Muscle layer of colon (tissue), 2 donors: ENCODE measurements at regions not wholly inside any gene's neighbourhood (a gene's known extent, or its start where the extent isn't known, plus 50 kb on each side); places are given as distances from the start of the nearest gene placed in this dataset.
"Not testable (repeated sequence)": the region's sequence is repeated elsewhere in the genome, so short reads cannot be mapped to it uniquely, and the experiment has no call there.

ENCODE experiments used
- H3K27ac ChIP-seq: one replicate; pipeline ENCODE4 v1.7.0; 2013; ENCODE audit warnings: low read depth, mild to moderate bottlenecking, low read length, moderate library complexity
- H3K27me3 ChIP-seq, 2 donors: one replicate each; pipeline ENCODE4 v1.7.0; 2013; ENCODE audit warnings: low read length in 2 of 2, mild to moderate bottlenecking in 2 of 2; ENCODE audit not compliant: insufficient read depth in 2 of 2, control insufficient read depth in 1 of 2
- H3K36me3 ChIP-seq: one replicate; pipeline ENCODE4 v1.7.0; 2013; ENCODE audit warnings: mild to moderate bottlenecking, low read length; ENCODE audit not compliant: insufficient read depth
- H3K4me1 ChIP-seq: one replicate; pipeline ENCODE4 v1.7.0; 2013; ENCODE audit warnings: mild to moderate bottlenecking, low read length; ENCODE audit not compliant: insufficient read depth
- H3K4me3 ChIP-seq, 2 donors: one replicate each; pipeline ENCODE4 v1.7.0; 2013; ENCODE audit warnings: low read length in 2 of 2, low read depth in 1 of 2, mild to moderate bottlenecking in 1 of 2, moderate library complexity in 1 of 2
- H3K9ac ChIP-seq: one replicate; pipeline ENCODE4 v1.7.0; 2013; ENCODE audit warnings: low read length
- H3K9me3 ChIP-seq: one replicate; pipeline ENCODE4 v1.7.0; 2013; ENCODE audit warnings: mild to moderate bottlenecking, low read length
- donor health status: abdominal sarcoma.
- donor health status: Adenocarcinoma of cecum.

- H3K4me1 ChIP-seq = no peaks in the 10 kb centered on the region
- no peaks in the 10 kb centered on the region for H3K9me3 ChIP-seq
- peaks cover 0 to 4% of the 10 kb centered on the region in 2 donors for H3K27me3 ChIP-seq
- H3K27ac ChIP-seq = no peak overlapping the region
- H3K9ac ChIP-seq = no peak overlapping the region
- H3K4me3 ChIP-seq = no peak overlapping the region
- no peaks in the 10 kb centered on the region for H3K36me3 ChIP-seq
Measured at GRCh38 chrX:66912417-66912816, 273.5 kb upstream of the EDA2R start.

GRCh38 chrX:66902081-66902480 lies 263.2 kb upstream of the EDA2R start:
- H3K9me3 ChIP-seq = no peaks in the 10 kb centered on the region
- H3K27me3 ChIP-seq = no peaks in the 10 kb centered on the region
- no peaks in the 10 kb centered on the region for H3K36me3 ChIP-seq
- no peaks in the 10 kb centered on the region for H3K4me1 ChIP-seq
- H3K27ac ChIP-seq = no peak overlapping the region
- no peak overlapping the region for H3K9ac ChIP-seq
- H3K4me3 ChIP-seq = no peak overlapping the region

GRCh38 chrX:66900886-66901285 lies 262.0 kb upstream of the EDA2R start:
- H3K4me1 ChIP-seq = no peaks in the 10 kb centered on the region
- H3K9ac ChIP-seq = no peak overlapping the region
- H3K27me3 ChIP-seq = no peaks in the 10 kb centered on the region
- H3K4me3 ChIP-seq = no peak overlapping the region
- H3K36me3 ChIP-seq = no peaks in the 10 kb centered on the region
- H3K27ac ChIP-seq = no peak overlapping the region
- H3K9me3 ChIP-seq = no peaks in the 10 kb centered on the region

GRCh38 chrX:66892004-66892403 lies 253.1 kb upstream of the EDA2R start:
- Histone ChIP-seq H3K4me1 (no peaks in the 10 kb centered on the region), H3K36me3 (no peaks in the 10 kb centered on the region), H3K27ac (no peak overlapping the region), H3K27me3 (no peaks in the 10 kb centered on the region), H3K9me3 (no peaks in the 10 kb centered on the region), H3K9ac (no peak overlapping the region), H3K4me3 (no peak overlapping the region)

GRCh38 chrX:66889418-66889817 lies 250.5 kb upstream of the EDA2R start:
- H3K4me3 ChIP-seq = no peak overlapping the region
- no peak overlapping the region for H3K27ac ChIP-seq
- no peaks in the 10 kb centered on the region for H3K36me3 ChIP-seq
- no peaks in the 10 kb centered on the region for H3K4me1 ChIP-seq
- no peaks in the 10 kb centered on the region for H3K27me3 ChIP-seq
- H3K9me3 ChIP-seq = no peaks in the 10 kb centered on the region
- no peak overlapping the region for H3K9ac ChIP-seq

- H3K27ac ChIP-seq = no peak overlapping the region
- H3K36me3 ChIP-seq = no peaks in the 10 kb centered on the region
- H3K9me3 ChIP-seq = no peaks in the 10 kb centered on the region
- H3K4me3 ChIP-seq = no peak overlapping the region
- no peaks in the 10 kb centered on the region for H3K4me1 ChIP-seq
- no peaks in the 10 kb centered on the region for H3K27me3 ChIP-seq
- H3K9ac ChIP-seq = no peak overlapping the region
Measured at GRCh38 chrX:66882101-66882500, 243.2 kb upstream of the EDA2R start.

- Histone ChIP-seq H3K9ac (no peak overlapping the region), H3K9me3 (no peaks in the 10 kb centered on the region), H3K4me3 (no peak overlapping the region), H3K27ac (no peak overlapping the region), H3K4me1 (no peaks in the 10 kb centered on the region), H3K36me3 (no peaks in the 10 kb centered on the region), H3K27me3 (no peaks in the 10 kb centered on the region)
Measured at GRCh38 chrX:66876776-66877175, 237.9 kb upstream of the EDA2R start.

- Histone ChIP-seq H3K9ac (no peak overlapping the region), H3K27ac (no peak overlapping the region), H3K27me3 (no peaks in the 10 kb centered on the region), H3K4me1 (no peaks in the 10 kb centered on the region), H3K36me3 (no peaks in the 10 kb centered on the region), H3K4me3 (no peak overlapping the region), H3K9me3 (no peaks in the 10 kb centered on the region)
Measured at GRCh38 chrX:66872771-66873170, 233.9 kb upstream of the EDA2R start.

GRCh38 chrX:66863721-66864120 lies 224.8 kb upstream of the EDA2R start:
- Histone ChIP-seq H3K4me3 (no peak overlapping the region), H3K9ac (no peak overlapping the region), H3K4me1 (no peaks in the 10 kb centered on the region), H3K27me3 (no peaks in the 10 kb centered on the region), H3K9me3 (no peaks in the 10 kb centered on the region), H3K36me3 (no peaks in the 10 kb centered on the region), H3K27ac (no peak overlapping the region)

GRCh38 chrX:66833426-66833825 lies 194.5 kb upstream of the EDA2R start:
- no peaks in the 10 kb centered on the region for H3K4me1 ChIP-seq
- H3K27ac ChIP-seq = no peak overlapping the region
- H3K9me3 ChIP-seq = no peaks in the 10 kb centered on the region
- peaks cover 0 to 4% of the 10 kb centered on the region in 2 donors for H3K27me3 ChIP-seq
- H3K9ac ChIP-seq = no peak overlapping the region
- H3K36me3 ChIP-seq = no peaks in the 10 kb centered on the region
- H3K4me3 ChIP-seq = no peak overlapping the region

GRCh38 chrX:66815227-66815626 lies 176.3 kb upstream of the EDA2R start:
- Histone ChIP-seq H3K27ac (no peak overlapping the region), H3K27me3 (no peaks in the 10 kb centered on the region), H3K9me3 (peaks cover 4% of the 10 kb centered on the region), H3K4me3 (no peak overlapping the region), H3K9ac (no peak overlapping the region), H3K4me1 (no peaks in the 10 kb centered on the region), H3K36me3 (no peaks in the 10 kb centered on the region)

- not testable (repeated sequence) for H3K4me1 ChIP-seq, H3K9ac ChIP-seq, H3K4me3 ChIP-seq, H3K27ac ChIP-seq, H3K9me3 ChIP-seq, H3K27me3 ChIP-seq, H3K36me3 ChIP-seq
Measured at GRCh38 chrX:66794514-66794913, 155.6 kb upstream of the EDA2R start.
